Gastrocnemius medialis (tissue), 4 donors: ENCODE measurements at regions not wholly inside any gene's neighbourhood (a gene's known extent, or its start where the extent isn't known, plus 50 kb on each side); places are given as distances from the start of the nearest gene placed in this dataset.
"Not testable (repeated sequence)": the region's sequence is repeated elsewhere in the genome, so short reads cannot be mapped to it uniquely, and the experiment has no call there.

ENCODE experiments used
- ATAC-seq, 2 donors: fragments of 150-250 bp; one replicate each; pipeline ENCODE4 v1.9.1; 2016
- DNase-seq, 2 donors: peaks; one replicate each; pipeline ENCODE4 v3.0.0-alpha.2; 2019
- H3K27ac ChIP-seq, 4 donors: fragments of 200-600 bp; sonication (generic); 1 replicate in 1 of 4; 2 replicates in 3 of 4; pipeline ENCODE4 v1.5.1; 2016 to 2018; ENCODE audit warnings: mild to moderate bottlenecking in 2 of 4, moderate library complexity in 1 of 4
- H3K27me3 ChIP-seq, 3 donors: fragments of 200-600 bp; sonication (generic) in 2 of 3; 1 replicate in 1 of 3; 2 replicates in 2 of 3; pipeline versions ENCODE4 v1.5.1 to v1.6.0; 2016 to 2019; ENCODE audit warnings: mild to moderate bottlenecking in 1 of 3, moderate library complexity in 1 of 3
- H3K36me3 ChIP-seq, 2 donors: fragments of 200-600 bp; sonication (generic) in 1 of 2; one replicate each; pipeline ENCODE4 v1.5.1; 2017 to 2018
- H3K4me1 ChIP-seq, 2 donors: fragments of 200-600 bp; sonication (generic) in 1 of 2; one replicate each; pipeline ENCODE4 v1.5.1; 2016 to 2017; ENCODE audit warnings: mild to moderate bottlenecking in 2 of 2
- H3K4me3 ChIP-seq, 4 donors: fragments of 200-600 bp; sonication (generic) in 3 of 4; 1 replicate in 1 of 4; 2 replicates in 3 of 4; pipeline ENCODE4 v1.5.1; 2016 to 2019; ENCODE audit warnings: mild to moderate bottlenecking in 2 of 4
- H3K9me3 ChIP-seq, 3 donors: fragments of 200-600 bp; sonication (generic) in 2 of 3; 1 replicate in 1 of 3; 2 replicates in 2 of 3; pipeline ENCODE4 v1.5.1; 2016 to 2019
- POLR2A ChIP-seq, 2 donors: fragments of 450-650 bp; IDR thresholded peaks; one replicate each; pipeline ENCODE4 v1.6.1; 2017; ENCODE audit warnings: antibody characterized with exemption in 2 of 2, mild to moderate bottlenecking in 2 of 2, moderate library complexity in 2 of 2
- in situ Hi-C, 4 donors: fragments of 200-750 bp; cut with MboI; loops; one replicate each; pipeline versions ENCODE4 v1.15.0 to v1.8.0; 2017; ENCODE audit warnings: low sequenced_read_pairs in 4 of 4
- intact Hi-C: fragments of 100-400 bp; cut with DNase I; formaldehyde crosslinking; loops from one replicate; pipeline ENCODE4 v1.15.1; 2023; ENCODE audit warnings: low total_unique reads
- TF ChIP-seq, protein P1 (sequence below), 5 experiments: fragments of 450-650 bp in 3 of 5; fragments of 200-600 bp in 2 of 5; sonication (generic) in 2 of 5; IDR thresholded peaks in 4 of 5; conservative IDR thresholded peaks in 1 of 5; 1 replicate in 4 of 5; 2 replicates in 1 of 5; pipeline ENCODE4 v1.5.1; 2016 to 2019; ENCODE audit warnings: antibody characterized with exemption in 5 of 5, mild to moderate bottlenecking in 3 of 5, moderate library complexity in 3 of 5

DNA sequence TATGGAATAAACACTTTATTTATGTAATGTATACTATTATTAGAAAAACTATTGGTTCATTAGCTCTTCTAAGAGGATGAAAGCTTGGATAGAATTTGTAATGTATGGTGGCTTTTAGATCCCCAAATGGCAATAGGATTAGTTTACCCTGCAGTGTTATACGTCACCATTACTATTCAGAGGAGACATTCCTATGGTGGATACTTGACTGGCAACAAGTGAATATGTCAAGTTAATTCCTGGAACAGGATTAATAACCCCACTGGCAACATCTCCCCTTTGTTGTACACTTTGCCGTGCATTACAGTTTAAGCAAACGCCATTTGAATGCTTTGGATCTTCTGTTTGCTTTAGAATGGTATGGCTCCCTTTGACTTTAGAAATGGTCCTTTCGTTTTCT is 420.3 kb downstream of the FAM47B start:
- intact Hi-C loops: no loop called here

GRCh38 chrX:35374116-35374515 is 424.0 kb upstream of the MAGEB16 start:
- Histone ChIP-seq H3K4me1 (no peaks in the 10 kb centered on the region), H3K4me3 (no peak overlapping the region), H3K27me3 (no peaks in the 10 kb centered on the region), H3K27ac (no peak overlapping the region), H3K36me3 (no peaks in the 10 kb centered on the region), H3K9me3 (no peaks in the 10 kb centered on the region)
- DNase-seq (no peak), ATAC-seq (no peak)
- TF ChIP-seq, protein P1, sequence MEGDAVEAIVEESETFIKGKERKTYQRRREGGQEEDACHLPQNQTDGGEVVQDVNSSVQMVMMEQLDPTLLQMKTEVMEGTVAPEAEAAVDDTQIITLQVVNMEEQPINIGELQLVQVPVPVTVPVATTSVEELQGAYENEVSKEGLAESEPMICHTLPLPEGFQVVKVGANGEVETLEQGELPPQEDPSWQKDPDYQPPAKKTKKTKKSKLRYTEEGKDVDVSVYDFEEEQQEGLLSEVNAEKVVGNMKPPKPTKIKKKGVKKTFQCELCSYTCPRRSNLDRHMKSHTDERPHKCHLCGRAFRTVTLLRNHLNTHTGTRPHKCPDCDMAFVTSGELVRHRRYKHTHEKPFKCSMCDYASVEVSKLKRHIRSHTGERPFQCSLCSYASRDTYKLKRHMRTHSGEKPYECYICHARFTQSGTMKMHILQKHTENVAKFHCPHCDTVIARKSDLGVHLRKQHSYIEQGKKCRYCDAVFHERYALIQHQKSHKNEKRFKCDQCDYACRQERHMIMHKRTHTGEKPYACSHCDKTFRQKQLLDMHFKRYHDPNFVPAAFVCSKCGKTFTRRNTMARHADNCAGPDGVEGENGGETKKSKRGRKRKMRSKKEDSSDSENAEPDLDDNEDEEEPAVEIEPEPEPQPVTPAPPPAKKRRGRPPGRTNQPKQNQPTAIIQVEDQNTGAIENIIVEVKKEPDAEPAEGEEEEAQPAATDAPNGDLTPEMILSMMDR (IDR thresholded peaks at IDR 0.05 in 4 of 5, conservative IDR thresholded peaks at IDR 0.05 in 1 of 5): no peak
- no peak for TF ChIP-seq POLR2A (IDR thresholded peaks at IDR 0.05)
- intact Hi-C loops (no loop called here), in situ Hi-C loops (no loop called here)

More for the DNA sequence above, 420.3 kb downstream of the FAM47B start:
- TF ChIP-seq, protein P1 (IDR thresholded peaks at IDR 0.05 in 4 of 5, conservative IDR thresholded peaks at IDR 0.05 in 1 of 5): no peak
- no peak for TF ChIP-seq POLR2A (IDR thresholded peaks at IDR 0.05)
- DNase-seq: no peak
- Histone ChIP-seq H3K4me1 (no peaks in the 10 kb centered on the region), H3K27me3 (no peaks in the 10 kb centered on the region), H3K9me3 (no peaks in the 10 kb centered on the region), H3K36me3 (no peaks in the 10 kb centered on the region), H3K27ac (no peak overlapping the region), H3K4me3 (no peak overlapping the region)
- in situ Hi-C loops: no loop called here
- ATAC-seq: no peak

GRCh38 chrX:35380808-35381700 is 417.1 kb upstream of the MAGEB16 start:
- DNase-seq (no peak), ATAC-seq (no peak)
- H3K27me3 ChIP-seq: no peaks in the 10 kb centered on the region
- in situ Hi-C loops (no loop called here), intact Hi-C loops (no loop called here)
- H3K36me3 ChIP-seq: no peaks in the 10 kb centered on the region
- no peak overlapping the region for H3K4me3 ChIP-seq
- H3K27ac ChIP-seq: no peak overlapping the region
- no peaks in the 10 kb centered on the region for H3K9me3 ChIP-seq
- TF ChIP-seq POLR2A (IDR thresholded peaks at IDR 0.05): no peak
- TF ChIP-seq, protein P1 (IDR thresholded peaks at IDR 0.05 in 4 of 5, conservative IDR thresholded peaks at IDR 0.05 in 1 of 5): peak in 3 of 5 experiments; percentile 12 to 43 (median 14)
- H3K4me1 ChIP-seq: no peaks in the 10 kb centered on the region

DNA sequence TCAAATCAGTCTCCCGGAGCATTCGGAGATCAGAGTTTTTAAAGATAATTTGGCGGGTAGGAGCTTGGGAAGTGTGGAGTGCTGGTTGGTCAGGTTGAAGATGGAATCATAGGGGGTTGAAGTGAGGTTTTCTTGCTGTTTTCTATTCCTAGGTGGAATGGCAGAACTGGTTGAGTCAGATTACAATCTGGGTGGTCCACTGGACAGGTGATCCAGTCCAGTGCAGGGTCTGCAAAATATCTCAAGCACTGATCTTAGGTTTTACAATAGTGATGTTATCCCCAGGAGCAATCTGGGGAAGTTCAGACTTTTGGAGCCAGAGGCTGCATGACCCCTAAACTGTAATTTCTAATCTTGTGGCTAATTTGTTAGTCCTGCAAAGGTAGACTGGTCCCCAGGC is 416.4 kb upstream of the MAGEB16 start:
- H3K27ac ChIP-seq, DNase-seq, intact Hi-C loops, H3K36me3 ChIP-seq, H3K27me3 ChIP-seq, ATAC-seq, in situ Hi-C loops, H3K9me3 ChIP-seq, H3K4me3 ChIP-seq, H3K4me1 ChIP-seq: not testable (repeated sequence)

DNA sequence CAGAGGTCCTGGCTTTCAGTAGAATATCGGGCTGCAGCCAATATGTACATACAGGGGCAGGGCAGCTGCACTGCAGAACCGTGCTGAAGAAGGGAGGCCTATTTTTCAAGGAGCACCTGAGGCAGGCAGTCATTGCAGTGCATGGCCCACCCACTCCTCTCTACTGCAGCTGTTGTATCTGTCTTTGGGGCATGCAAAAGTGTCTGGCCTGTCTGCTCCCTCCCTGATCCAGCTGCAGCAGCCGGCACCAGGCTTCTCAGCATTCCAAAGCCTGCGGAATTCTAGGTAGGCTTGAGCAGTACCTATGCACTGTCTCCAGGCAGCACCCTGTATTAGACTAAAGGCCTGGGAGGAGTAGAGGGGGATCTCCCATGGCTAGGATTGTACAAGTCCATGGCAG is 415.2 kb upstream of the MAGEB16 start:
- H3K4me1 ChIP-seq: no peaks in the 10 kb centered on the region
- H3K27ac ChIP-seq: no peak overlapping the region
- no peak overlapping the region for H3K4me3 ChIP-seq
- no peaks in the 10 kb centered on the region for H3K9me3 ChIP-seq
- in situ Hi-C loops (no loop called here), intact Hi-C loops (no loop called here)
- TF ChIP-seq, protein P1 (IDR thresholded peaks at IDR 0.05 in 4 of 5, conservative IDR thresholded peaks at IDR 0.05 in 1 of 5): no peak
- no peak for TF ChIP-seq POLR2A (IDR thresholded peaks at IDR 0.05)
- no peak for ATAC-seq
- no peaks in the 10 kb centered on the region for H3K36me3 ChIP-seq
- no peak for DNase-seq
- H3K27me3 ChIP-seq: no peaks in the 10 kb centered on the region
